GM21529 (cell line): ENCODE measurements at regions not wholly inside any gene's neighbourhood (a gene's known extent, or its start where the extent isn't known, plus 50 kb on each side); places are given as distances from the start of the nearest gene placed in this dataset.

ENCODE experiments used
- ATAC-seq: cut with Tn5 transposase; IDR thresholded peaks from one replicate; pipeline ENCODE4 v1.9.1; 2021; ENCODE audit not compliant: unreplicated experiment

GRCh38 chr2:237167934-237168333, 82.2 kb downstream of the COPS8 start:
- ATAC-seq = no peak

GRCh38 chr2:237170020-237170419, 84.3 kb downstream of the COPS8 start:
- ATAC-seq = no peak

GRCh38 chr2:237171396-237171795, 85.7 kb downstream of the COPS8 start:
- no peak for ATAC-seq

- ATAC-seq = no peak
These were observed 86.2 kb downstream of the COPS8 start for GRCh38 chr2:237171881-237172280.

- no peak for ATAC-seq
These were observed 91.4 kb downstream of the COPS8 start for GRCh38 chr2:237177052-237177451.

- ATAC-seq = no peak
These were observed 92.3 kb downstream of the COPS8 start for GRCh38 chr2:237177986-237178385.

- ATAC-seq = no peak
These were observed 92.7 kb downstream of the COPS8 start for GRCh38 chr2:237178396-237178795.

- no peak for ATAC-seq
These were observed 93.5 kb downstream of the COPS8 start for GRCh38 chr2:237179161-237179560.

GRCh38 chr2:237180187-237180586, 94.5 kb downstream of the COPS8 start:
- no peak for ATAC-seq

- ATAC-seq = no peak
These were observed 95.3 kb downstream of the COPS8 start for GRCh38 chr2:237180987-237181386.

GRCh38 chr2:237181844-237182243, 96.2 kb downstream of the COPS8 start:
- ATAC-seq = no peak

GRCh38 chr2:237182422-237183123, 96.9 kb downstream of the COPS8 start:
- ATAC-seq = no peak

- no peak for ATAC-seq
These were observed 98.7 kb downstream of the COPS8 start for GRCh38 chr2:237184192-237184918.

GRCh38 chr2:237184919-237185552, 99.3 kb downstream of the COPS8 start:
- ATAC-seq = no peak

- ATAC-seq = no peak
These were observed 99.8 kb downstream of the COPS8 start for GRCh38 chr2:237185553-237185925.

GRCh38 chr2:237189799-237190198, 104.1 kb downstream of the COPS8 start:
- ATAC-seq = no peak

- no peak for ATAC-seq
These were observed 105.5 kb downstream of the COPS8 start for GRCh38 chr2:237190966-237191713.

GRCh38 chr2:237191714-237192081, 106.0 kb downstream of the COPS8 start:
- ATAC-seq = no peak

GRCh38 chr2:237192881-237193280, 107.2 kb downstream of the COPS8 start:
- ATAC-seq = no peak

GRCh38 chr2:237193436-237193835, 107.7 kb downstream of the COPS8 start:
- ATAC-seq = no peak

- ATAC-seq = no peak
These were observed 108.4 kb downstream of the COPS8 start for GRCh38 chr2:237194081-237194480.

GRCh38 chr2:237194906-237195305, 109.2 kb downstream of the COPS8 start:
- ATAC-seq = no peak
